MG63 (cell line): ENCODE measurements at regions not wholly inside any gene's neighbourhood (a gene's known extent, or its start where the extent isn't known, plus 50 kb on each side); places are given as distances from the start of the nearest gene placed in this dataset.

Source experiments
- DNase-seq: peaks from one replicate; pipeline ENCODE4 v3.0.0-alpha.2; 2020
- H3K27me3 ChIP-seq: fragments of 250-450 bp; sonication (Bioruptor Pico); 2 replicates; pipeline ENCODE4 v1.5.1; 2020; ENCODE audit warnings: mild to moderate bottlenecking, moderate library complexity
- H3K36me3 ChIP-seq: fragments of 250-450 bp; sonication (Bioruptor Pico); 2 replicates; pipeline ENCODE4 v1.5.1; 2020; ENCODE audit warnings: mild to moderate bottlenecking, moderate library complexity
- H3K4me3 ChIP-seq: fragments of 250-450 bp; sonication (Bioruptor Pico); 2 replicates; pipeline ENCODE4 v1.5.1; 2020; ENCODE audit warnings: mild to moderate bottlenecking, moderate library complexity
- H3K9me3 ChIP-seq: fragments of 250-450 bp; sonication (Bioruptor Pico); 2 replicates; pipeline ENCODE4 v1.5.1; 2020; ENCODE audit warnings: mild to moderate bottlenecking, moderate library complexity

GRCh38 chr17:33352526-33352925 is 59.4 kb upstream of the ASIC2 start:
- DNase-seq: no peak
- H3K9me3 ChIP-seq: no peaks in the 10 kb centered on the region
- no peaks in the 10 kb centered on the region; the same call in 1 of the 2 replicates for H3K27me3 ChIP-seq
- H3K4me3 ChIP-seq: no peak overlapping the region
- no peaks in the 10 kb centered on the region for H3K36me3 ChIP-seq

- no peak overlapping the region for H3K4me3 ChIP-seq
- DNase-seq: no peak
- no peaks in the 10 kb centered on the region for H3K9me3 ChIP-seq
- no peaks in the 10 kb centered on the region for H3K36me3 ChIP-seq
- H3K27me3 ChIP-seq: no peaks in the 10 kb centered on the region
Measured at GRCh38 chr17:33356266-33356665, 63.2 kb upstream of the ASIC2 start.

- H3K27me3 ChIP-seq: no peaks in the 10 kb centered on the region
Measured at GRCh38 chr17:33363475-33363874, 70.4 kb upstream of the ASIC2 start.

GRCh38 chr17:33366960-33367359 is 73.9 kb upstream of the ASIC2 start:
- DNase-seq: no peak

More at GRCh38 chr17:33363475-33363874, 70.4 kb upstream of the ASIC2 start:
- H3K4me3 ChIP-seq: no peak overlapping the region
- no peaks in the 10 kb centered on the region for H3K9me3 ChIP-seq
- DNase-seq: no peak
- H3K36me3 ChIP-seq: no peaks in the 10 kb centered on the region

GRCh38 chr17:33369149-33369548 is 76.1 kb upstream of the ASIC2 start:
- no peaks in the 10 kb centered on the region for H3K27me3 ChIP-seq
- no peak for DNase-seq
- no peaks in the 10 kb centered on the region for H3K9me3 ChIP-seq
- H3K36me3 ChIP-seq: no peaks in the 10 kb centered on the region
- H3K4me3 ChIP-seq: no peak overlapping the region

More at GRCh38 chr17:33366960-33367359, 73.9 kb upstream of the ASIC2 start:
- Histone ChIP-seq H3K36me3 (no peaks in the 10 kb centered on the region), H3K27me3 (no peaks in the 10 kb centered on the region), H3K4me3 (no peak overlapping the region), H3K9me3 (no peaks in the 10 kb centered on the region)

- no peaks in the 10 kb centered on the region for H3K9me3 ChIP-seq
- no peak overlapping the region for H3K4me3 ChIP-seq
- no peak for DNase-seq
- no peaks in the 10 kb centered on the region for H3K36me3 ChIP-seq
- no peaks in the 10 kb centered on the region; the same call in 1 of the 2 replicates for H3K27me3 ChIP-seq
Measured at GRCh38 chr17:33369876-33370275, 76.8 kb upstream of the ASIC2 start.

GRCh38 chr17:33370401-33370800 is 77.3 kb upstream of the ASIC2 start:
- no peak for DNase-seq
- Histone ChIP-seq H3K27me3 (no peaks in the 10 kb centered on the region; the same call in 1 of the 2 replicates), H3K9me3 (no peaks in the 10 kb centered on the region), H3K4me3 (no peak overlapping the region), H3K36me3 (no peaks in the 10 kb centered on the region)

GRCh38 chr17:33371377-33371776 is 78.3 kb upstream of the ASIC2 start:
- Histone ChIP-seq H3K9me3 (no peaks in the 10 kb centered on the region), H3K27me3 (no peaks in the 10 kb centered on the region; the same call in 1 of the 2 replicates), H3K4me3 (no peak overlapping the region), H3K36me3 (no peaks in the 10 kb centered on the region)
- no peak for DNase-seq

- H3K27me3 ChIP-seq: no peaks in the 10 kb centered on the region; the same call in 1 of the 2 replicates
Measured at GRCh38 chr17:33373273-33373672, 80.2 kb upstream of the ASIC2 start.

GRCh38 chr17:33375103-33375502 is 82.0 kb upstream of the ASIC2 start:
- Histone ChIP-seq H3K36me3 (no peaks in the 10 kb centered on the region), H3K27me3 (no peaks in the 10 kb centered on the region; the same call in 1 of the 2 replicates), H3K4me3 (no peak overlapping the region), H3K9me3 (no peaks in the 10 kb centered on the region)
- no peak for DNase-seq

More at GRCh38 chr17:33373273-33373672, 80.2 kb upstream of the ASIC2 start:
- H3K36me3 ChIP-seq: no peaks in the 10 kb centered on the region
- DNase-seq: no peak
- H3K4me3 ChIP-seq: no peak overlapping the region
- H3K9me3 ChIP-seq: no peaks in the 10 kb centered on the region

GRCh38 chr17:33375783-33376182 is 82.7 kb upstream of the ASIC2 start:
- Histone ChIP-seq H3K27me3 (no peaks in the 10 kb centered on the region; the same call in 1 of the 2 replicates), H3K36me3 (no peaks in the 10 kb centered on the region), H3K4me3 (no peak overlapping the region), H3K9me3 (no peaks in the 10 kb centered on the region)
- no peak for DNase-seq

GRCh38 chr17:33377837-33378595 is 84.9 kb upstream of the ASIC2 start:
- no peak for DNase-seq

GRCh38 chr17:33381201-33381600 is 88.1 kb upstream of the ASIC2 start:
- no peaks in the 10 kb centered on the region for H3K36me3 ChIP-seq
- DNase-seq: peak; percentile 7

More at GRCh38 chr17:33377837-33378595, 84.9 kb upstream of the ASIC2 start:
- no peaks in the 10 kb centered on the region for H3K36me3 ChIP-seq
- no peak overlapping the region for H3K4me3 ChIP-seq
- no peaks in the 10 kb centered on the region; the same call in 1 of the 2 replicates for H3K27me3 ChIP-seq
- no peaks in the 10 kb centered on the region for H3K9me3 ChIP-seq

GRCh38 chr17:33383488-33384023 is 90.5 kb upstream of the ASIC2 start:
- no peak overlapping the region for H3K4me3 ChIP-seq
- DNase-seq: no peak
- no peaks in the 10 kb centered on the region for H3K36me3 ChIP-seq
- no peaks in the 10 kb centered on the region for H3K9me3 ChIP-seq
- H3K27me3 ChIP-seq: no peaks in the 10 kb centered on the region

More at GRCh38 chr17:33381201-33381600, 88.1 kb upstream of the ASIC2 start:
- Histone ChIP-seq H3K4me3 (no peak overlapping the region), H3K9me3 (no peaks in the 10 kb centered on the region), H3K27me3 (no peaks in the 10 kb centered on the region)

GRCh38 chr17:33385133-33385532 is 92.0 kb upstream of the ASIC2 start:
- Histone ChIP-seq H3K27me3 (no peaks in the 10 kb centered on the region), H3K36me3 (no peaks in the 10 kb centered on the region), H3K4me3 (no peak overlapping the region), H3K9me3 (no peaks in the 10 kb centered on the region)
- no peak for DNase-seq

GRCh38 chr17:33385713-33386112 is 92.6 kb upstream of the ASIC2 start:
- DNase-seq: no peak
- H3K27me3 ChIP-seq: no peaks in the 10 kb centered on the region

GRCh38 chr17:33387406-33387805 is 94.3 kb upstream of the ASIC2 start:
- Histone ChIP-seq H3K9me3 (no peaks in the 10 kb centered on the region), H3K36me3 (no peaks in the 10 kb centered on the region), H3K27me3 (no peaks in the 10 kb centered on the region), H3K4me3 (no peak overlapping the region)
- no peak for DNase-seq

More at GRCh38 chr17:33385713-33386112, 92.6 kb upstream of the ASIC2 start:
- Histone ChIP-seq H3K36me3 (no peaks in the 10 kb centered on the region), H3K4me3 (no peak overlapping the region), H3K9me3 (no peaks in the 10 kb centered on the region)
